Stomach (tissue), 8 donors: ENCODE measurements at regions not wholly inside any gene's neighbourhood (a gene's known extent, or its start where the extent isn't known, plus 50 kb on each side); places are given as distances from the start of the nearest gene placed in this dataset.

Source experiments
- DNase-seq, 2 donors: peaks; one replicate each; pipeline versions ENCODE4 v3.0.0 to v3.0.0-alpha.2; 2013 to 2019
- H3K27ac ChIP-seq, 5 donors: fragments of 200-600 bp in 4 of 5; sonication (generic) in 4 of 5; one replicate each; pipeline ENCODE4 v1.5.1; 2013 to 2019; ENCODE audit warnings: mild to moderate bottlenecking in 1 of 5, moderate library complexity in 1 of 5
- H3K27me3 ChIP-seq, 3 donors: fragments of 200-600 bp; sonication (generic); one replicate each; pipeline ENCODE4 v1.5.1; 2017 to 2019; ENCODE audit warnings: mixed run types in 1 of 3
- H3K36me3 ChIP-seq, 4 donors: fragments of 200-600 bp; sonication (generic); 1 replicate in 3 of 4; 2 replicates in 1 of 4; pipeline ENCODE4 v1.5.1; 2016 to 2019
- H3K4me1 ChIP-seq, 4 donors: fragments of 200-600 bp; sonication (generic); one replicate each; pipeline ENCODE4 v1.5.1; 2016 to 2019
- H3K4me3 ChIP-seq, 4 donors: fragments of 200-600 bp; sonication (generic) in 3 of 4; one replicate each; pipeline ENCODE4 v1.5.1; 2016 to 2019; ENCODE audit warnings: mild to moderate bottlenecking in 1 of 4
- H3K9me3 ChIP-seq, 4 donors: fragments of 200-600 bp; sonication (generic); one replicate each; pipeline ENCODE4 v1.5.1; 2016 to 2019
- EP300 ChIP-seq: sonication (generic); formaldehyde crosslinking; IDR thresholded peaks from one replicate; pipeline ENCODE4 v1.6.1; 2017; ENCODE audit warnings: antibody characterized with exemption
- POLR2A ChIP-seq, 4 donors: fragments of 450-650 bp; IDR thresholded peaks; one replicate each; pipeline ENCODE4 v1.6.1; 2016; ENCODE audit warnings: antibody characterized with exemption in 4 of 4, control low read depth in 2 of 4, mild to moderate bottlenecking in 1 of 4, moderate library complexity in 1 of 4
- POLR2AphosphoS5 ChIP-seq, 3 donors: sonication (generic); formaldehyde crosslinking; IDR thresholded peaks; one replicate each; pipeline ENCODE4 v1.6.1; 2016; ENCODE audit warnings: antibody characterized with exemption in 3 of 3
- WGBS, 5 donors: extraction: QIAGEN DNeasy Blood & Tissue Kit in 3 of 5; methylation state at CpG; one replicate each; pipeline versions ENCODE4 v1.1.5 to v1.1.7; 2013 to 2018; 5-methylcytosine and 5-hydroxymethylcytosine counted together
- intact Hi-C: fragments of 100-400 bp; cut with DNase I; formaldehyde crosslinking; loops from one replicate; pipeline ENCODE4 v1.15.1; 2023; ENCODE audit warnings: low total_unique reads
- TF ChIP-seq, protein P1 (sequence below), 7 experiments: fragments of 450-650 bp in 4 of 7; fragments of 200-600 bp in 3 of 7; sonication (generic) in 3 of 7; IDR thresholded peaks; one replicate each; pipeline ENCODE4 v1.5.1; 2016 to 2019; ENCODE audit warnings: antibody characterized with exemption in 7 of 7, control low read depth in 2 of 7, mild to moderate bottlenecking in 1 of 7
- donor health status: healthy with polysubstance abuse.
- donor health status: Bipolar disorder and iron deficiency.
- donor health status: healthy.

DNA sequence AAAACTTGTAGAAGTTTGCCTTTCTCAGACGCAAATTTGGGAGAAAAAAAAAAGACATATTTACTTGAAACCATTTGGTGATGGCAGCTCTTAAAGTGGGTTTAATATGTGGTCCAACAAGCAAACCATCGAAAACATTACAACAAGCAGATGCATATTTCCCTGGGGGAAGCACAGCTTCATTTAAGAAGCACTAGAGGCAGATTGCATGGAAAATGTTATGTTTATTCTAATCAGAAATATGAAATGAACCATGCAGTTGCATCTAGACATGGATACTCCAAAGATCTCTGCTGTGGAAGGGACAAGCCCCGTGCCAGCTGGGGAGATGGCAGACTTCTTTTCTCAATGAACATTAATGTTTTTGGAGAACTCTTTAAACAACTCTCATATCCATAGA, 57.4 kb upstream of the PARVA start:
- TF ChIP-seq EP300 (no peak), POLR2A (IDR thresholded peaks at IDR 0.05) (no peak)
- intact Hi-C loops = no loop called here
- peaks cover 7 to 24% (median 13%) of the 10 kb centered on the region in 4 donors for H3K4me1 ChIP-seq
- peak overlapping the region in 3 of 5 donors; percentile 1 to 81 (median 7) for H3K27ac ChIP-seq
- H3K27me3 ChIP-seq = no peaks in the 10 kb centered on the region
- H3K9me3 ChIP-seq = peaks cover 0 to 16% (median 7%) of the 10 kb centered on the region in 4 donors
- H3K4me3 ChIP-seq = no peak overlapping the region
- 62 to 77% (median 63%) methylated on average over 3 of the region's 3 CpGs for WGBS, 5 donors
- DNase-seq = peak in 1 of 2 donors; percentile 32
- no peaks in the 10 kb centered on the region for H3K36me3 ChIP-seq

DNA sequence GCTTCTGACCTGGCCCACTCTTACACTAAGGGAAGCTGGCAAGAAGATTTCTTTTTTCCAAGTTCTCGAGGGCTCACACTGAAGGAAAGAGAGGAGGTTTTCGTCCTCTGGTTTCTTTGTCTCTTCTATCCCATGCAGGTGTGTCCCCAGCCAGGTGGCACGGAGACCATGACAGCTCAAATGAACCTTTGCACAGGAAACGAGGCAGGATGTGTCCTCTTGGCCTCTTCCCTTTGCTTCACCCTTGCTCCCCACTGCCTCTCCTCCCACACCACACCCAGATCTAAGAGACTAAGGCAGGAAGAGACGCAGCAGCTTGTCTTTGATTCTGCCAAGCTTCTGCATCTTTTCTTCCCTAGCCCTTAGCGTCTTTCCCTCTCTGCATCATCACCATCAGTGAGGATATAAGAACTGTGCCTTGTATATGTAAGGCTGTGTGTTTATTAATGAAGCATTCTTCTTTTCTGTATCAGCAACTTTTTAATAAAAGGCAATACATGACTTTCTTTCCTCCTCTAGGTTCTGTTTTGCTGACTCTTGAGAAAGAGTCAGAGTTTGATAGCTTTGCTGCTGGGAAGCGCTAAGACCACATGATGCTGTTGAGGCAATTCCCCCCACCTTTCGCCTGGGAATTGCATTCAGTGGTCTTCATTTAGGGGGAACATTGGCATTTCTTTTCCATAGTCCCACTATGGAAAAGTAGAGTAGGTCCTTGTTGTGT, 56.0 kb upstream of the PARVA start:
- Histone ChIP-seq H3K36me3 (no peaks in the 10 kb centered on the region), H3K4me3 (no peak overlapping the region), H3K27ac (peak overlapping the region in 2 of 5 donors; percentile 7 to 81), H3K9me3 (peaks cover 0 to 9% (median 4%) of the 10 kb centered on the region in 4 donors), H3K4me1 (peaks cover 7 to 24% (median 13%) of the 10 kb centered on the region in 4 donors), H3K27me3 (no peaks in the 10 kb centered on the region)
- 75 to 88% (median 79%) methylated on average over 8 of the region's 8 CpGs for WGBS, 5 donors
- intact Hi-C loops = no loop called here
- DNase-seq = peak in 1 of 2 donors; percentile 17
- TF ChIP-seq EP300 = no peak

DNA sequence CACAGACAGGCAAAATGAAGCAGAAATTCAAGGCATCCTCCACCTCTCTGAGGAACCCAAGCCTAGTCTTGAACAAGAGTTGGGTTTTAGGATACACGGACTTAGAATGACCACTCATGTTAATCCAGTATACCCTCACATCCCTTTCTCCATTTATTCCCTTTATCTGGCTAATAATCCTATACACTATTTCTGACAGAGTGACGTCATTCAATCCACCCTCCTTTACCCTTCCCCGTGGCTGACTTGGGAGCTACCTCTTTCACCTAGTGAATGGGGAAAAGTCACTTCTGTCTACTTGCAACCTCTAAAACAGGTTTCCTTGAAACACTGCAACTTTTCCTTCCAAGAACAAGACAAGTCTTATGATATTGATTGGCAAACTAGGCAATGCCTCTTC, 52.8 kb upstream of the PARVA start:
- no peaks in the 10 kb centered on the region for H3K36me3 ChIP-seq
- H3K9me3 ChIP-seq = no peaks in the 10 kb centered on the region
- no peak for DNase-seq
- H3K27ac ChIP-seq = no peak overlapping the region
- no peaks in the 10 kb centered on the region for H3K27me3 ChIP-seq
- 91 to 97% (median 95%) methylated on average over 3 of the region's 3 CpGs for WGBS, 5 donors
- H3K4me3 ChIP-seq = no peak overlapping the region
- H3K4me1 ChIP-seq = peaks cover 2 to 13% (median 3%) of the 10 kb centered on the region in 4 donors
- intact Hi-C loops = no loop called here
- TF ChIP-seq POLR2AphosphoS5 (IDR thresholded peaks at IDR 0.05) = no peak
- TF ChIP-seq, protein P1, sequence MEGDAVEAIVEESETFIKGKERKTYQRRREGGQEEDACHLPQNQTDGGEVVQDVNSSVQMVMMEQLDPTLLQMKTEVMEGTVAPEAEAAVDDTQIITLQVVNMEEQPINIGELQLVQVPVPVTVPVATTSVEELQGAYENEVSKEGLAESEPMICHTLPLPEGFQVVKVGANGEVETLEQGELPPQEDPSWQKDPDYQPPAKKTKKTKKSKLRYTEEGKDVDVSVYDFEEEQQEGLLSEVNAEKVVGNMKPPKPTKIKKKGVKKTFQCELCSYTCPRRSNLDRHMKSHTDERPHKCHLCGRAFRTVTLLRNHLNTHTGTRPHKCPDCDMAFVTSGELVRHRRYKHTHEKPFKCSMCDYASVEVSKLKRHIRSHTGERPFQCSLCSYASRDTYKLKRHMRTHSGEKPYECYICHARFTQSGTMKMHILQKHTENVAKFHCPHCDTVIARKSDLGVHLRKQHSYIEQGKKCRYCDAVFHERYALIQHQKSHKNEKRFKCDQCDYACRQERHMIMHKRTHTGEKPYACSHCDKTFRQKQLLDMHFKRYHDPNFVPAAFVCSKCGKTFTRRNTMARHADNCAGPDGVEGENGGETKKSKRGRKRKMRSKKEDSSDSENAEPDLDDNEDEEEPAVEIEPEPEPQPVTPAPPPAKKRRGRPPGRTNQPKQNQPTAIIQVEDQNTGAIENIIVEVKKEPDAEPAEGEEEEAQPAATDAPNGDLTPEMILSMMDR (IDR thresholded peaks at IDR 0.05) = no peak
- no peak for TF ChIP-seq POLR2A (IDR thresholded peaks at IDR 0.05)
- TF ChIP-seq EP300 = no peak
